Right lobe of liver (tissue), 4 donors: ENCODE measurements at regions not wholly inside any gene's neighbourhood (a gene's known extent, or its start where the extent isn't known, plus 50 kb on each side); places are given as distances from the start of the nearest gene placed in this dataset.

Experiments used
- CTCF ChIP-seq, 4 donors: fragments of 200-600 bp in 3 of 4; fragments of 450-650 bp in 1 of 4; IDR thresholded peaks; one replicate each; pipeline versions ENCODE4 v1.5.1 to v1.8.0; 2016 to 2022; ENCODE audit warnings: antibody characterized with exemption in 4 of 4, mild to moderate bottlenecking in 2 of 4
- POLR2A ChIP-seq: fragments of 450-650 bp; IDR thresholded peaks from one replicate; pipeline ENCODE4 v1.6.1; 2017; ENCODE audit warnings: antibody characterized with exemption, mild to moderate bottlenecking
- donor health status: DM: no; HTN: no; CAD: no.
- donor health status: DM: no; HTN: no; CAD: no.
- donor health status: DM: no; HTN: yes; CAD: no.

- no peak for TF ChIP-seq CTCF (IDR thresholded peaks at IDR 0.05)
- no peak for TF ChIP-seq POLR2A
Observed at GRCh38 chr5:111961862-111962261, 204.9 kb upstream of the NREP start.
